ENCODE measurements at regions not wholly inside any gene's neighbourhood (a gene's known extent, or its start where the extent isn't known, plus 50 kb on each side); places are given as distances from the start of the nearest gene placed in this dataset.

- no peak for TF ChIP-seq EZH2phosphoT487 (IDR thresholded peaks at IDR 0.05; ENCODE audit: low read depth)
- TF ChIP-seq CTCF (IDR thresholded peaks at IDR 0.05; ENCODE audit: low read depth, low read length): no peak
Measured at GRCh38 chrX:20414066-20414465, 147.4 kb upstream of the RPS6KA3 start.

GRCh38 chrX:20412871-20413486, 146.3 kb upstream of the RPS6KA3 start:
- H3K9me3 ChIP-seq (ENCODE audit: insufficient read depth, low read length): no peaks in the 10 kb centered on the region
- H3K4me2 ChIP-seq (ENCODE audit: low read length): no peak overlapping the region
- no peak overlapping the region for H3K9ac ChIP-seq (ENCODE audit: low read length)
- no peak overlapping the region for H3K27ac ChIP-seq (ENCODE audit: low read length)
- TF ChIP-seq CTCF (IDR thresholded peaks at IDR 0.05; ENCODE audit: low read depth, low read length): no peak
- no peak for TF ChIP-seq EZH2phosphoT487 (IDR thresholded peaks at IDR 0.05; ENCODE audit: low read depth)
- no peak overlapping the region for H2AFZ ChIP-seq (ENCODE audit: low read depth, low read length)
- no peaks in the 10 kb centered on the region for H3K79me2 ChIP-seq (ENCODE audit: low read length)
- H3K4me1 ChIP-seq (ENCODE audit: low read length): no peaks in the 10 kb centered on the region
- no peak overlapping the region for H3K4me3 ChIP-seq (ENCODE audit: low read length)
- H4K20me1 ChIP-seq (ENCODE audit: insufficient read depth, low read length): no peaks in the 10 kb centered on the region
- no peaks in the 10 kb centered on the region for H3K27me3 ChIP-seq (ENCODE audit: low read depth, low read length)
- no peaks in the 10 kb centered on the region for H3K36me3 ChIP-seq (replicated peaks; ENCODE audit: low read depth, low read length)

More at GRCh38 chrX:20414066-20414465, 147.4 kb upstream of the RPS6KA3 start:
- no peak overlapping the region for H3K4me2 ChIP-seq (ENCODE audit: low read length)
- no peak overlapping the region for H3K27ac ChIP-seq (ENCODE audit: low read length)
- H3K9me3 ChIP-seq (ENCODE audit: insufficient read depth, low read length): no peaks in the 10 kb centered on the region
- no peaks in the 10 kb centered on the region for H3K36me3 ChIP-seq (replicated peaks; ENCODE audit: low read depth, low read length)
- no peaks in the 10 kb centered on the region for H3K79me2 ChIP-seq (ENCODE audit: low read length)
- H4K20me1 ChIP-seq (ENCODE audit: insufficient read depth, low read length): no peaks in the 10 kb centered on the region
- no peaks in the 10 kb centered on the region for H3K4me1 ChIP-seq (ENCODE audit: low read length)
- H3K4me3 ChIP-seq (ENCODE audit: low read length): no peak overlapping the region
- H3K27me3 ChIP-seq (ENCODE audit: low read depth, low read length): no peaks in the 10 kb centered on the region
- no peak overlapping the region for H3K9ac ChIP-seq (ENCODE audit: low read length)
- no peak overlapping the region for H2AFZ ChIP-seq (ENCODE audit: low read depth, low read length)

GRCh38 chrX:20410540-20410939, 143.8 kb upstream of the RPS6KA3 start:
- Histone ChIP-seq H3K79me2 (ENCODE audit: low read length) (no peaks in the 10 kb centered on the region), H3K27me3 (ENCODE audit: low read depth, low read length) (no peaks in the 10 kb centered on the region), H3K4me3 (ENCODE audit: low read length) (no peak overlapping the region), H3K4me2 (ENCODE audit: low read length) (no peak overlapping the region), H3K27ac (ENCODE audit: low read length) (no peak overlapping the region), H3K9ac (ENCODE audit: low read length) (no peak overlapping the region), H4K20me1 (ENCODE audit: insufficient read depth, low read length) (no peaks in the 10 kb centered on the region), H3K36me3 (replicated peaks; ENCODE audit: low read depth, low read length) (no peaks in the 10 kb centered on the region), H3K4me1 (ENCODE audit: low read length) (no peaks in the 10 kb centered on the region), H3K9me3 (ENCODE audit: insufficient read depth, low read length) (no peaks in the 10 kb centered on the region), H2AFZ (ENCODE audit: low read depth, low read length) (no peak overlapping the region)
- no peak for TF ChIP-seq CTCF (IDR thresholded peaks at IDR 0.05; ENCODE audit: low read depth, low read length)
- TF ChIP-seq EZH2phosphoT487 (IDR thresholded peaks at IDR 0.05; ENCODE audit: low read depth): no peak

- no peak overlapping the region for H2AFZ ChIP-seq (ENCODE audit: low read depth, low read length)
- no peaks in the 10 kb centered on the region for H3K79me2 ChIP-seq (ENCODE audit: low read length)
- no peaks in the 10 kb centered on the region for H3K4me1 ChIP-seq (ENCODE audit: low read length)
- H3K4me2 ChIP-seq (ENCODE audit: low read length): no peak overlapping the region
- no peak for TF ChIP-seq CTCF (IDR thresholded peaks at IDR 0.05; ENCODE audit: low read depth, low read length)
- no peak for TF ChIP-seq EZH2phosphoT487 (IDR thresholded peaks at IDR 0.05; ENCODE audit: low read depth)
- H3K27me3 ChIP-seq (ENCODE audit: low read depth, low read length): no peaks in the 10 kb centered on the region
- H4K20me1 ChIP-seq (ENCODE audit: insufficient read depth, low read length): no peaks in the 10 kb centered on the region
- no peaks in the 10 kb centered on the region for H3K36me3 ChIP-seq (replicated peaks; ENCODE audit: low read depth, low read length)
- H3K9ac ChIP-seq (ENCODE audit: low read length): no peak overlapping the region
- H3K27ac ChIP-seq (ENCODE audit: low read length): no peak overlapping the region
- H3K9me3 ChIP-seq (ENCODE audit: insufficient read depth, low read length): no peaks in the 10 kb centered on the region
- no peak overlapping the region for H3K4me3 ChIP-seq (ENCODE audit: low read length)
Measured at GRCh38 chrX:20409991-20410390, 143.3 kb upstream of the RPS6KA3 start.
